HG02981 (cell line): ENCODE measurements at regions not wholly inside any gene's neighbourhood (a gene's known extent, or its start where the extent isn't known, plus 50 kb on each side); places are given as distances from the start of the nearest gene placed in this dataset.
A peak's percentile ranks its signal among the peaks of the same experiment; 100 is the strongest.
"Not testable (repeated sequence)": the region's sequence is repeated elsewhere in the genome, so short reads cannot be mapped to it uniquely, and the experiment has no call there.

ENCODE experiments used
- ATAC-seq: cut with Tn5 transposase; IDR thresholded peaks from one replicate; pipeline ENCODE4 v1.9.1; 2021; ENCODE audit warnings: mild to moderate bottlenecking, moderate library complexity; ENCODE audit not compliant: unreplicated experiment

- ATAC-seq, result no peak
Observed at GRCh38 chr10:78650122-78650521, 418.6 kb upstream of the ZMIZ1 start.

GRCh38 chr10:78651287-78651686, 417.5 kb upstream of the ZMIZ1 start:
- no peak for ATAC-seq

GRCh38 chr10:78653555-78653954, 415.2 kb upstream of the ZMIZ1 start:
- ATAC-seq, result no peak

- ATAC-seq, result no peak
Observed at GRCh38 chr10:78654047-78654590, 414.6 kb upstream of the ZMIZ1 start.

- ATAC-seq, result no peak
Observed at GRCh38 chr10:78655979-78656378, 412.8 kb upstream of the ZMIZ1 start.

- no peak for ATAC-seq
Observed at GRCh38 chr10:78656417-78657162, 412.2 kb upstream of the ZMIZ1 start.

- ATAC-seq, result peak; percentile 61
Observed at GRCh38 chr10:78657163-78657861, 411.5 kb upstream of the ZMIZ1 start.

GRCh38 chr10:78657862-78658165, 411.0 kb upstream of the ZMIZ1 start:
- no peak for ATAC-seq

GRCh38 chr10:78658645-78659597, 409.8 kb upstream of the ZMIZ1 start:
- ATAC-seq, result peak; percentile 61

- ATAC-seq, result no peak
Observed at GRCh38 chr10:78659598-78659967, 409.2 kb upstream of the ZMIZ1 start.

- no peak for ATAC-seq
Observed at GRCh38 chr10:78660446-78661106, 408.2 kb upstream of the ZMIZ1 start.

GRCh38 chr10:78663721-78664120, 405.0 kb upstream of the ZMIZ1 start:
- ATAC-seq, result no peak

- no peak for ATAC-seq
Observed at GRCh38 chr10:78664929-78665553, 403.7 kb upstream of the ZMIZ1 start.

- ATAC-seq, result no peak
Observed at GRCh38 chr10:78672918-78673317, 395.8 kb upstream of the ZMIZ1 start.

GRCh38 chr10:78681141-78681540, 387.6 kb upstream of the ZMIZ1 start:
- not testable (repeated sequence) for ATAC-seq

- ATAC-seq, result not testable (repeated sequence)
Observed at GRCh38 chr10:78681986-78682385, 386.8 kb upstream of the ZMIZ1 start.

GRCh38 chr10:78684947-78685346, 383.8 kb upstream of the ZMIZ1 start:
- no peak for ATAC-seq

GRCh38 chr10:78685466-78686103, 383.2 kb upstream of the ZMIZ1 start:
- ATAC-seq, result no peak

GRCh38 chr10:78686444-78687060, 382.2 kb upstream of the ZMIZ1 start:
- no peak for ATAC-seq
